HEK293T (cell line): ENCODE measurements at regions not wholly inside any gene's neighbourhood (a gene's known extent, or its start where the extent isn't known, plus 50 kb on each side); places are given as distances from the start of the nearest gene placed in this dataset.

Experiments
- BHLHE40 ChIP-seq: fragments of 450-650 bp; IDR thresholded peaks from 2 replicates; pipeline ENCODE4 v1.6.1; 2016; ENCODE audit warnings: mild to moderate bottlenecking, moderate library complexity, borderline replicate concordance
- FOXA1 ChIP-seq: fragments of 450-650 bp; IDR thresholded peaks from 2 replicates; pipeline ENCODE4 v1.6.1; 2016; ENCODE audit warnings: mild to moderate bottlenecking

DNA sequence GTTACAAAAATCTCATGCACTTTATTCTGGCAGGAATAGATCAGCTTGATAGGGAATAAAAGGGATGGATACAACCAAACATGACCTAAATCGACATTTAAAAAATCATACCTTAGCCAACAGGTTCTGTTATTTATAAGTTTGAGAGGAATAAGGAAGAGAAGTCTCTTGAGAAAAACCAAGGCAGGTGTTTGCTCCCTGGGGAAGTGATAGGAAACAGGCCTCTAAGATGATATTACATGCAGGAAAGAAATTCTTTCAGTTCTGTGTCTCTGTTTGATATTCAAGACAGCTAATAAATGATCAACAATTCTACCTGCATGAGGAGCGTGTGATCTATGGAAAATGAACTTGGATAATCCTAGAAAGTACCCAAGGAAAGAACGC, 184.8 kb upstream of the ZEB2 start:
- no peak for TF ChIP-seq FOXA1
- no peak for TF ChIP-seq BHLHE40
